HEK293 (cell line): ENCODE measurements at regions not wholly inside any gene's neighbourhood (a gene's known extent, or its start where the extent isn't known, plus 50 kb on each side); places are given as distances from the start of the nearest gene placed in this dataset.

ENCODE experiments used
- CTCF ChIA-PET: fragments of 350-600 bp; formaldehyde crosslinking; extraction: SDS; loops from one replicate; lab custom pipeline; 2021; ENCODE audit warnings: antibody characterized with exemption; lab: Yijun Ruan, JAX
- POLR2A ChIA-PET: fragments of 300-600 bp; formaldehyde crosslinking; extraction: SDS; loops from one replicate; lab custom pipeline; 2020; ENCODE audit warnings: antibody characterized with exemption, inconsistent platforms; lab: Yijun Ruan, JAX
- H3K27ac ChIP-seq: fragments of 200-500 bp; sonication (Bioruptor generic); 2 replicates; pipeline ENCODE4 v1.5.1; 2014; ENCODE audit warnings: low read depth, low read length, control low read depth, inconsistent platforms; ENCODE audit errors: extremely low read depth
- H3K36me3 ChIP-seq, 2 experiments: fragments of 200-500 bp in 1 of 2; sonication (Bioruptor generic) in 1 of 2; 1 replicate in 1 of 2; 2 replicates in 1 of 2; pipeline ENCODE4 v1.5.1; 2014 to 2017; ENCODE audit warnings: inconsistent platforms in 2 of 2, low read length in 2 of 2; ENCODE audit not compliant: control insufficient read depth in 2 of 2, insufficient read depth in 1 of 2
- H3K4me1 ChIP-seq: fragments of 200-500 bp; sonication (Bioruptor generic); 2 replicates; pipeline ENCODE4 v1.5.1; 2014; ENCODE audit warnings: mild to moderate bottlenecking, low read length, inconsistent platforms; ENCODE audit not compliant: control insufficient read depth, insufficient read depth
- H3K4me3 ChIP-seq: 2 replicates; pipeline ENCODE4 v1.5.1; 2011; ENCODE audit warnings: low read depth, mild to moderate bottlenecking, control low read depth, low read length, moderate library complexity
- H3K9me3 ChIP-seq: fragments of 200-500 bp; sonication (Bioruptor generic); 2 replicates; pipeline ENCODE4 v1.5.1; 2014; ENCODE audit warnings: low read depth, low read length, inconsistent platforms; ENCODE audit not compliant: control insufficient read depth, insufficient read depth
- GLI2 ChIP-seq: fragments of 450-650 bp; formaldehyde crosslinking; IDR thresholded peaks from 2 replicates; pipeline ENCODE4; 2017; ENCODE audit warnings: missing biosample characterization, missing genetic modification characterization, low read depth, borderline replicate concordance
- HOXD13 ChIP-seq: sonication (generic); formaldehyde crosslinking; IDR thresholded peaks from 2 replicates; pipeline ENCODE4 v1.8.0; 2022; ENCODE audit warnings: missing genetic modification reagents, borderline replicate concordance
- MYNN ChIP-seq: fragments of 450-650 bp; formaldehyde crosslinking; IDR thresholded peaks from 2 replicates; pipeline ENCODE4 v1.5.1; 2016; ENCODE audit warnings: missing biosample characterization, missing genetic modification characterization, borderline replicate concordance
- PRDM1 ChIP-seq: fragments of 450-650 bp; formaldehyde crosslinking; IDR thresholded peaks from 2 replicates; pipeline ENCODE4; 2016; ENCODE audit warnings: missing biosample characterization, missing genetic modification characterization
- ZBTB17 ChIP-seq: fragments of 450-650 bp; formaldehyde crosslinking; IDR thresholded peaks from 2 replicates; pipeline ENCODE4 v1.5.1; 2016; ENCODE audit warnings: missing biosample characterization, missing genetic modification characterization
- ZFP37 ChIP-seq: fragments of 450-650 bp; formaldehyde crosslinking; IDR thresholded peaks from 2 replicates; pipeline ENCODE4 v1.5.1; 2016; ENCODE audit warnings: missing biosample characterization, missing genetic modification characterization
- ZFP69B ChIP-seq: fragments of 450-650 bp; formaldehyde crosslinking; IDR thresholded peaks from 2 replicates; pipeline ENCODE4 v1.5.1; 2016; ENCODE audit warnings: missing biosample characterization, missing genetic modification characterization
- ZNF112 ChIP-seq: fragments of 450-650 bp; formaldehyde crosslinking; IDR thresholded peaks from 2 replicates; pipeline ENCODE4 v1.5.0; 2017; ENCODE audit warnings: missing biosample characterization, missing genetic modification characterization
- ZNF132 ChIP-seq: fragments of 450-650 bp; formaldehyde crosslinking; IDR thresholded peaks from 2 replicates; pipeline ENCODE4 v1.5.1; 2017; ENCODE audit warnings: missing biosample characterization, missing genetic modification characterization, borderline replicate concordance
- ZNF140 ChIP-seq: fragments of 450-650 bp; formaldehyde crosslinking; IDR thresholded peaks from 2 replicates; pipeline ENCODE4 v1.5.1; 2016; ENCODE audit warnings: missing biosample characterization, missing genetic modification characterization
- ZNF146 ChIP-seq: fragments of 450-650 bp; formaldehyde crosslinking; IDR thresholded peaks from 2 replicates; pipeline ENCODE4 v1.5.1; 2016; ENCODE audit warnings: missing biosample characterization, missing genetic modification characterization
- ZNF214 ChIP-seq: fragments of 450-650 bp; formaldehyde crosslinking; IDR thresholded peaks from 2 replicates; pipeline ENCODE4 v1.5.1; 2017; ENCODE audit warnings: missing biosample characterization, mild to moderate bottlenecking, missing genetic modification characterization, borderline replicate concordance
- ZNF223 ChIP-seq: fragments of 450-650 bp; formaldehyde crosslinking; IDR thresholded peaks from 2 replicates; pipeline ENCODE4 v1.5.1; 2016; ENCODE audit warnings: missing biosample characterization, missing genetic modification characterization
- ZNF239 ChIP-seq: fragments of 450-650 bp; formaldehyde crosslinking; IDR thresholded peaks from 2 replicates; pipeline ENCODE4 v1.5.1; 2016; ENCODE audit warnings: missing biosample characterization, missing genetic modification characterization
- ZNF248 ChIP-seq: fragments of 450-650 bp; formaldehyde crosslinking; IDR thresholded peaks from 2 replicates; pipeline ENCODE4 v1.5.1; 2017; ENCODE audit warnings: missing biosample characterization, missing genetic modification characterization
- ZNF266 ChIP-seq: fragments of 450-650 bp; formaldehyde crosslinking; IDR thresholded peaks from 2 replicates; pipeline ENCODE4 v1.5.1; 2016; ENCODE audit warnings: missing biosample characterization, missing genetic modification characterization, low read depth
- ZNF311 ChIP-seq: fragments of 450-650 bp; formaldehyde crosslinking; IDR thresholded peaks from 2 replicates; pipeline ENCODE4 v1.5.1; 2017; ENCODE audit warnings: missing biosample characterization, missing genetic modification characterization, borderline replicate concordance
- ZNF335 ChIP-seq: fragments of 450-650 bp; formaldehyde crosslinking; conservative IDR thresholded peaks from 2 replicates; pipeline ENCODE4 v1.5.1; 2016; ENCODE audit warnings: missing biosample characterization, missing genetic modification characterization
- ZNF391 ChIP-seq: fragments of 450-650 bp; formaldehyde crosslinking; IDR thresholded peaks from 2 replicates; pipeline ENCODE4 v1.5.1; 2016; ENCODE audit warnings: low read depth, missing biosample characterization, missing genetic modification characterization, borderline replicate concordance
- ZNF48 ChIP-seq: fragments of 450-650 bp; formaldehyde crosslinking; IDR thresholded peaks from 2 replicates; pipeline ENCODE4 v1.5.1; 2016; ENCODE audit warnings: missing biosample characterization, missing genetic modification characterization
- ZNF530 ChIP-seq: fragments of 450-650 bp; formaldehyde crosslinking; IDR thresholded peaks from 2 replicates; pipeline ENCODE4 v1.5.1; 2016; ENCODE audit warnings: low read depth, missing biosample characterization, missing genetic modification characterization
- ZNF610 ChIP-seq: fragments of 450-650 bp; formaldehyde crosslinking; IDR thresholded peaks from 2 replicates; pipeline ENCODE4 v1.5.1; 2016; ENCODE audit warnings: missing biosample characterization, missing genetic modification characterization, borderline replicate concordance
- ZNF707 ChIP-seq: fragments of 450-650 bp; formaldehyde crosslinking; IDR thresholded peaks from 2 replicates; pipeline ENCODE4 v1.5.1; 2016; ENCODE audit warnings: missing biosample characterization, missing genetic modification characterization
- ZNF76 ChIP-seq: fragments of 450-650 bp; formaldehyde crosslinking; IDR thresholded peaks from 2 replicates; pipeline ENCODE4; 2016; ENCODE audit warnings: low read depth, missing biosample characterization, missing genetic modification characterization, borderline replicate concordance
- TF ChIP-seq, protein P1 (sequence below): fragments of 450-650 bp; formaldehyde crosslinking; IDR thresholded peaks from 2 replicates; pipeline ENCODE4 v1.5.1; 2016; ENCODE audit warnings: missing biosample characterization, missing genetic modification characterization, borderline replicate concordance
- TF ChIP-seq, protein P2 (sequence below): fragments of 450-650 bp; formaldehyde crosslinking; IDR thresholded peaks from 2 replicates; pipeline ENCODE4 v1.5.1; 2016; ENCODE audit warnings: missing biosample characterization, missing genetic modification characterization

DNA sequence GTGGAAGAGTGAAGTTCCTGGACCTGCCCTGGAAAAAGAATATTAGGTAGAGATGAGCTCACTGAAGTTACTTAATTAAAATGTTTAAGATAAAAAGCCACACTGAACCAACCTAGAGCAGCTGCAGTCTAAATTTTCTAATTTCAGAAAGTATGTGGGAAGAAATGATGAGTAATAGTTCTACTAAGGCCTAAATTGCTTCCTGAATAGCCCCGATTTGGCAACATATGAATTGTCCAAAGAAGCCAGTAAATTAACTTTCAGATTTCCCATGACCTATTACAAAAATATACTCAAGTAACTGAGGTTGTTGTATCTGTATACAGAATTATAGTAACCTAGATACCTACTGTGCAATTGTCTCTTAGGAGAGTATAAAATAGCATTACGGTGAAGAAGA is 312.6 kb downstream of the IPMK start:
- no peak overlapping the region for H3K4me3 ChIP-seq
- TF ChIP-seq PRDM1 (tag by site-specific recombination) (no peak), ZFP69B (no peak), ZNF223 (tag by site-specific recombination) (no peak), ZNF146 (tag by site-specific recombination) (no peak), ZBTB17 (no peak), ZNF335 (no peak), ZNF530 (tag by site-specific recombination) (no peak), ZNF248 (no peak), ZNF112 (no peak), ZFP37 (no peak)
- TF ChIP-seq, all 188 proteins: peak for 0
- Histone ChIP-seq H3K36me3 (no peaks in the 10 kb centered on the region), H3K4me1 (no peaks in the 10 kb centered on the region), H3K9me3 (no peaks in the 10 kb centered on the region), H3K27ac (no peak overlapping the region)
- POLR2A ChIA-PET = interaction anchor here (0.5 kb wide), 1 partner anchor 72 kb away, joined by 3 read pairs; no protein-coding TSS in a partner anchor
- CTCF ChIA-PET = interaction anchor here (0.6 kb wide), 1 partner anchor 49 kb away, joined by 4 read pairs; no protein-coding TSS in a partner anchor

DNA sequence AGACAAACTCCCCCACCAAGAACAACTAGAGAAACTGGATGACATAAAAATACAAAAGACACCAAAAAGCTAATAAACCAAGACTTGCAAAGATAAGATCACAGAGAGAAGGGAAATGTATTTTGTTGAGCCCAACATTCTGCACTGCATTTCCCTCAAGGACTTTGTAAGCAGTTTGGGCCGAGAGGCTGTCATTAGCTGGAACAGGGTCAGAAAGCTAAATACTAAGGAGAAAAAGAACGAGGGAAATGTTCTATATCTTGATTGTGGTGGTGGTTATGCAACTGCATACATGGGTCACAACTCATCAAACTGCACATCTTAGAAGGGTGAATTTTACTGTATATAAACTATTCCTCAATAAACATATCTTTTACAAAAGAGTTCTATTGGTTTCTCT is 315.0 kb downstream of the IPMK start:
- POLR2A ChIA-PET = no interaction called here
- Histone ChIP-seq H3K36me3 (no peaks in the 10 kb centered on the region), H3K9me3 (no peaks in the 10 kb centered on the region), H3K27ac (no peak overlapping the region), H3K4me1 (no peaks in the 10 kb centered on the region), H3K4me3 (no peak overlapping the region)
- TF ChIP-seq ZNF391 (tag by site-specific recombination) (no peak), ZNF76 (tag by site-specific recombination) (no peak), ZNF140 (no peak), HOXD13 (CRISPR knock-in tag) (no peak), GLI2 (tag by site-specific recombination) (no peak), ZNF239 (no peak), ZNF707 (tag by site-specific recombination) (no peak), ZNF48 (tag by site-specific recombination) (no peak), ZNF610 (tag by site-specific recombination) (no peak), ZFP37 (no peak), ZNF132 (tag by site-specific recombination) (no peak), MYNN (tag by site-specific recombination) (no peak), ZNF266 (no peak), ZNF214 (tag by site-specific recombination) (no peak), ZNF311 (tag by site-specific recombination) (no peak)
- TF ChIP-seq, protein P1, sequence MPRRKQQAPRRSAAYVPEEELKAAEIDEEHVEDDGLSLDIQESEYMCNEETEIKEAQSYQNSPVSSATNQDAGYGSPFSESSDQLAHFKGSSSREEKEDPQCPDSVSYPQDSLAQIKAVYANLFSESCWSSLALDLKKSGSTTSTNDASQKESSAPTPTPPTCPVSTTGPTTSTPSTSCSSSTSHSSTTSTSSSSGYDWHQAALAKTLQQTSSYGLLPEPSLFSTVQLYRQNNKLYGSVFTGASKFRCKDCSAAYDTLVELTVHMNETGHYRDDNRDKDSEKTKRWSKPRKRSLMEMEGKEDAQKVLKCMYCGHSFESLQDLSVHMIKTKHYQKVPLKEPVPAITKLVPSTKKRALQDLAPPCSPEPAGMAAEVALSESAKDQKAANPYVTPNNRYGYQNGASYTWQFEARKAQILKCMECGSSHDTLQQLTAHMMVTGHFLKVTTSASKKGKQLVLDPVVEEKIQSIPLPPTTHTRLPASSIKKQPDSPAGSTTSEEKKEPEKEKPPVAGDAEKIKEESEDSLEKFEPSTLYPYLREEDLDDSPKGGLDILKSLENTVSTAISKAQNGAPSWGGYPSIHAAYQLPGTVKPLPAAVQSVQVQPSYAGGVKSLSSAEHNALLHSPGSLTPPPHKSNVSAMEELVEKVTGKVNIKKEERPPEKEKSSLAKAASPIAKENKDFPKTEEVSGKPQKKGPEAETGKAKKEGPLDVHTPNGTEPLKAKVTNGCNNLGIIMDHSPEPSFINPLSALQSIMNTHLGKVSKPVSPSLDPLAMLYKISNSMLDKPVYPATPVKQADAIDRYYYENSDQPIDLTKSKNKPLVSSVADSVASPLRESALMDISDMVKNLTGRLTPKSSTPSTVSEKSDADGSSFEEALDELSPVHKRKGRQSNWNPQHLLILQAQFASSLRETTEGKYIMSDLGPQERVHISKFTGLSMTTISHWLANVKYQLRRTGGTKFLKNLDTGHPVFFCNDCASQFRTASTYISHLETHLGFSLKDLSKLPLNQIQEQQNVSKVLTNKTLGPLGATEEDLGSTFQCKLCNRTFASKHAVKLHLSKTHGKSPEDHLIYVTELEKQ (tag by site-specific recombination) = no peak
- TF ChIP-seq, protein P2, sequence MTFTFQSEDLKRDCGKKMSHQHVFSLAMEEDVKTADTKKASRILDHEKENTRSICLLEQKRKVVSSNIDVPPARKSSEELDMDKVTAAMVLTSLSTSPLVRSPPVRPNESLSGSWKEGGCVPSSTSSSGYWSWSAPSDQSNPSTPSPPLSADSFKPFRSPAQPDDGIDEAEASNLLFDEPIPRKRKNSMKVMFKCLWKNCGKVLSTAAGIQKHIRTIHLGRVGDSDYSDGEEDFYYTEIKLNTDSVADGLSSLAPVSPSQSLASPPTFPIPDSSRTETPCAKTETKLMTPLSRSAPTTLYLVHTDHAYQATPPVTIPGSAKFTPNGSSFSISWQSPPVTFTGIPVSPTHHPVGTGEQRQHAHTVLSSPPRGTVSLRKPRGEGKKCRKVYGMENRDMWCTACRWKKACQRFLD (tag by site-specific recombination) = no peak
- CTCF ChIA-PET = no interaction called here
